T-helper 2 cell treated with Interferon-gamma antibody and Interleukin-4, amounts not matched to agents 100 ng/mL and 5 ng/mL, for 36 hours (primary cell): ENCODE measurements at regions not wholly inside any gene's neighbourhood (a gene's known extent, or its start where the extent isn't known, plus 50 kb on each side); places are given as distances from the start of the nearest gene placed in this dataset.

Experiments
- intact Hi-C: fragments of 100-400 bp; cut with micrococcal nuclease; formaldehyde crosslinking; loops from one replicate; pipeline ENCODE4 v1.15.1; 2023

GRCh38 chr11:15690320-15690719, 575.6 kb downstream of the INSC start:
- intact Hi-C loops, result no loop called here

DNA sequence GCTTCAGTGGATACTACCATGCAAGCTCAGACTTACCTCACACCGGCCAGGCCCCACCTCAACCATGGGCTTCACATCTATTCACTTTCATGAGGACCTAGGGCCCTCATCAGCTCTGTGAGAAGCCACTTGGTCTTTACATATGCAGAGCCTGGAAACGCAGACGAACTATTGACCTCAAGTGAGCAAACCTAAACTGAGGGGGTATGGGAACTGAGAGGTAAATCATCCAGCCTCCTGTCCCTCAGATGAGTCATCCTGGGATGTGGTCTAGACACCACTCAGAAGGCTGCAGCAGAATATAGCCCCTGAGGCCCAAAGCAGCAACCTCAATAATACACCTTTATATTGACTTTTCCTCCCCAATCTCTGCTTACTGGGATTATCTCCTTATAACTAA, 578.0 kb downstream of the INSC start:
- intact Hi-C loops, result no loop called here

- intact Hi-C loops, result no loop called here
Measured at GRCh38 chr11:15695096-15695721, 580.5 kb downstream of the INSC start.

DNA sequence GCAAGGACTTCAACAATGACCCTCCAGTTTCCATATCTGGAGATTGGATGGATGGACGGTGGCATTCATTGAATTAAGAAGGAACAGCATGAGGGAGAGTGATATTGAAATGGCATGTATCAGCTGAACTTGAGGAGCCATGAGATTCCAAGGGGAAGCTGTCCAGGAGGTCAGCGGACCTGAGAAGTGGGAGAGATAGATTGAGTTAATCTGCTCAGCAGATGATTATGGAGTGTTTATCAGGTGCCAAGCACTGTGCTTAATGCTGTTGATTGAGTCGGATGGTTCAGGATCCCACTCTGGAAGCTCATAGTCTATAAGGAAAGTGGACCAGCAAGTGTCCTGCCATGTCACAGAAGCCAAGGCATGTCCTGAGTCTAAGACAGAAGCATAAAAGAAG, 581.3 kb downstream of the INSC start:
- intact Hi-C loops, result no loop called here

- intact Hi-C loops, result no loop called here
Measured at GRCh38 chr11:15697437-15698236, 582.9 kb downstream of the INSC start.

- intact Hi-C loops, result no loop called here
Measured at GRCh38 chr11:15698855-15699254, 584.1 kb downstream of the INSC start.

DNA sequence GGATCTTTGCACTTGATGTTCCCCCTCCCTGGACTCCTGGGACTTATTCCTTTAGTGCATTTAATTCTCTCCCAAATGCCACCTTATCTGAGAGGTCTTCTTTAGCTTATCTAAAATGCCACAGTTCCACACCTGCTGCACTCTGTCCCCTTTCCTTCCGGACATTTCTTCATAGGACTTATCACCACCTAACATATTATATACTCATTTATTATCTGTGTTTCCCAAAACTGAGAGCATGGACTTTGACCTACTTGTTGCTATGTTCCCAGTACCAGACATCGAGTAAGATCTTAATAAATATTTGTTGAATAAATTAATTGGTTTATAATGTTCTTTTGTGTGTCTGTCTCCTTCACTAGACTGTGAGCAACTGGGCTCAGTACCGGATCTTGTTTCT, 585.3 kb downstream of the INSC start:
- intact Hi-C loops, result no loop called here

DNA sequence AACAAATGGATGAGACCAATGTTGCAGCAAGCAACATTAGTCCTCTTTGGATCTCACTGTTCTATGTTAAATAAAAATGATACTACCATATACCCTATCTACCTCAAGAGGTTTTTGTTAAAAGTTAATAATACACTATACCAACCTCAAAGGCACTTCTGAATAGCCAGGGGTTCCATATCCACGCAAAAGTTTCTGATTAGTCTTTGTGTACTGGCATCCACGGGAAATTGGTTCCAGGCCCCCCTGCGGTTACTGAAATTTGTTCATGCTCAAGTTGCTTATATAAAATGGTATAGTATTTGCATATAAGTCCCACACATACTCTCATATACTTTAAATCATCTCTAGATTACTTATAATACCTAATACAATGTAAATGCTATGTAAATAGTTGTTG, 585.7 kb downstream of the INSC start:
- intact Hi-C loops, result no loop called here

DNA sequence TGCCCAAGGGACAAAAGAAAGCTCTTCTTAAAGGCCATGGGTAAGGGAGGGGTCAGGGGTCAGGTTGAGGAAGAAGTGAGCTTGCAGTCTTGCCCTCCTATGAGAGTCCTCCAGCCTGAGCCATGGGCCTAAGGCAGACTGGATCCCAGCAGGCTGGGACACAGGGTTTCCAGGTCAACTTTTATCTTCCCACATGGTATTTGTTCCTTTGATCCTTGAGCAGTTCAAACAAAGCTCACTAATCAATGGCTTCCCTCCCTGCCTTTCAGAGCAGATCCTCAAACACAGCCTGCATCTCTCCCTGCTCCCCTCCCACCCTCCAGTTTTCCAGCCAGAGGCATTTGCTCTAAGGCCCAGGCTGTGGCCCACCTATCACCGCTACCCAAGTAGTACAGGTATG, 589.3 kb downstream of the INSC start:
- intact Hi-C loops, result no loop called here

DNA sequence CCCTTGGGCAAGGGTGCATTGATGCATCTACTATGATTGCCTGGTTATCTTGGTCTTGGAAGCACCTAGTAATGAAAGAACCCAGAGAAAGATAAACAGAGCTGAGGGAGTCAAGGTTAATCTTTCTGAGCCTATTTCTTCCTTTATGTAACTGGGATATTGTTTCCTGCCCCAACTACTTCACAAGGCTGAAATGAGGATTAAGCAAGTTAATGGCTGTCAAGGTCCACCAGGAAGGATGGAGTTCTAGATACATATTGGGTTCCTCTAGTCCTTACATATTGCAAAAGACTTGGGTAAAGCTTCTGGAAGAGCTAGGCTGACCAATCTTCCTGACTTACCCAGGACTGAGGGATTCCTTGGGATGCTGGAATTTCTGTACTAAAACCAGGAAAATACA, 589.8 kb downstream of the INSC start:
- intact Hi-C loops, result no loop called here

DNA sequence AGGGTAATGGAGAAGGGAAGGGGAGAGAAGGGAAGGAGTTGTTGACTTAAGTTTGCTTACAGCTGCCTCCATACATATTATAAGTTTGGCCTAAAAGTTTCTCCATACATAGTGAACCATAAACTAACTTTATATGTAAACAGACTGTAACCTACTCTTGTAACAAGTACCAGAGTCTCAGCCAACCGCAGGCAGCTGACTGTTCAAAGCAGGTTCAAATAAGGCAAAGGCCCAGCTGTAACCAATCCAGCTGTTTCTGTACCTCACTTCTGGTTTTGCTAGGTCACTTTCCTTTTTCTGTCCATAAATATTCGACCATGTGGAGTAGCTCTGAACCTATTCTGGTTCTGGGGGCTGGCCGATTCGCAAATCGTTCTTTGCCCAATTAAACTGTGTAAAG, 591.2 kb downstream of the INSC start:
- intact Hi-C loops, result no loop called here

- intact Hi-C loops, result no loop called here
Measured at GRCh38 chr11:15707194-15707593, 592.5 kb downstream of the INSC start.

- intact Hi-C loops, result no loop called here
Measured at GRCh38 chr11:15707971-15708370, 593.2 kb downstream of the INSC start.

DNA sequence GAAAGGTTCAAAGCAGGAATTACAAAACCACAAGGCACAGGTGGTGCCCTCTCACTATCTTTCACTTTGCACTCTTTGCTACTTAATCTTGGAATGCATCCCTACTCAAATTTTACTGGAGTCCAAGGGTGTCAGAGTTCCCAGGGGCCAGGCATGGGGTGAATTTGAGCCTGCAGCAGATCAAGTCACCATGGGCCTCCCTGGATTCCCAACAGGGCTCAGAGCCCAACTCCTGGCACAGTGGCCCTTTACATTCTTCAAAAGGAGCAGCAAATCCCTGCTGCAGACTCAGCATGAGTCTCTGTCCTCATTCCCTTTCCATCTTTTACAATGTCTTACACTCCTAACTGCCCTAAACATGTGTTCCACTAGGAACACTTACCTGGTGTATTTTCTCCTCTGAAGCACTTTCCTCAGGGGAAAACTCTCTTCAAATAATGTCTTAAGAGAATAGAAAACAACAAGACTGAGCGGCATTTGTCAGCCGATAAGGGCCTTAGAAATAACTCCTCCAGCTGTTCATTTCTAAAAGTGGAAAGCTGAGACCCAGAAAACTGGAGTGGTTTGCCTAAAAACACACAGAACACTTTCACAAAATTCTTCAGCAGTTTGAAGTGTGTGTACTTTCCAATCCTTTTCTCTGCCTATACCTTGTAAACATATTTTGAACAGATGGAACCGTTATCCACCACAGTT, 596.0 kb downstream of the INSC start:
- intact Hi-C loops, result no loop called here

- intact Hi-C loops, result no loop called here
Measured at GRCh38 chr11:15711311-15711710, 596.6 kb downstream of the INSC start.

DNA sequence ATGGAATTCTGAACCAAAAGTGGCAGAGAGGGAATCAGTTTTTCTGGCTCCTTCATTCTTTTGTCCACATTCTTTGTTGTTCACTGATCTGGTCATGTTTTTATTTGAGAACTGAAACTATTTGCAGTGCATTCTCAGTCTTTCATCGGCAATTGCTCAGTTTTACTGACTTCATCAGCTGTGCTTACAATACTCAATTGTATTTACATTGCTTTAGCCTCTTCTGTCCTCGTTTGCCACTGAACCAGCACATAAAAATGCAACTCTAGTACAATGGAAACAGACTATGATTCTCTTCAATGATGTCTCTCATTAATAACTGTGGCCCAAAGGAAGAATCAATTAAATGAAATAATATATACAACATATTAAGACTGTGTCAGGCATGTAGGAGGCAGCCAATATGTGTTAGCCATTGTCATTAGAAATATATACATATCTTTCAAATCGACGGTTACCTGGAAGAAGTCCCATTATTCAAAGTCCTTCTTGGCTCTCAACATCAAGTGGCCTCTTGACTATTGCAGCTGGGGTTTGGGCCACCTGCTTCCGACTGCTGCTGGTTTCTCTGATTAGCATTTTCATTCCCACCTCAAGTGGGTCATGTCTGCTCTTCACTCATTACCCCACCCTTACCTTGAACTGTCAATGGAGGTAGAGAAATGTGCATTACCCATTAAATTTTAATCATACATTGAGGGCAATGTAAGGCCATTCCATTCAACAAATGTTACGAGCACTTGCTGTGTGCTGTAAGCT, 600.1 kb downstream of the INSC start:
- intact Hi-C loops, result no loop called here

DNA sequence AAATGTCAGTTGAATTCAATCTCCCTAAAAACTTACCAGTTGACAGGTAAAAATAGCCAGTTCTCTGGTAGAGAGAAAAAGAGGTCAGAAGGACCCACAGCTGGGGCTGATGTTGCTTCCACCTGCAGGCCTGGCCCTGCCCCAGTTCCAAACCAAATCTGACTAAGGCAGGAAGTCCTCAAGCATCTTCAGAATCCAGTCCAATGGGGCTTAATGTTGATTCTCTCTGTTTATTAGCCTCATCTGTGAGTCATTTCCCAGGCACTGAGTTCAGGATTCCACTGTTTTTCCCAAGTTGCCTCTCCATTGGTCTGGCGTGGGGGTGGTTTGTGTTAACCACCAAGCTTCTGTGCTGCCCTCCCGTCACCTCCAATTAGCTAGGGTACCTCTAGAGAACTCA, 601.8 kb downstream of the INSC start:
- intact Hi-C loops, result no loop called here

DNA sequence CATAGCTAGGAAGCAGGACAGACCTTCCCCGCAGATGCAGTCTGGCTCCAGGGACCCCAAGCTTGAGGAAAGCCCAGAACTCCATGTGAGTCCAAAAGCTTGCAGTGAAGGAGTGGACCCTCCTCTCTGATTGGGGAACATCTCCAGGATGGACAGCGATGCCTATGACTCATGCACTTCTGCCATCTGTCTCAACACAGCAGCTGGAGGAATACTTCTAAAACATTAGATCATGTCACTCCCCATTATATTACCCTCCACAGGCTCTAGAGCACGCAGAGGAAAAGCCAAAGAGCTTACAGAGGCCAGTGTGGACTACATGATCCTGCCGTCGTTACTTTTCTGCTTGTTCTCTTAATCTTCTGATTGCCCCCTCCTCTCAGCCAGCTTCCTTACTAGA, 605.7 kb downstream of the INSC start:
- intact Hi-C loops, result no loop called here

GRCh38 chr11:15723966-15724365, 609.2 kb downstream of the INSC start:
- intact Hi-C loops, result no loop called here

- intact Hi-C loops, result no loop called here
Measured at GRCh38 chr11:15724601-15725000, 609.9 kb downstream of the INSC start.

GRCh38 chr11:15725246-15725645, 610.5 kb downstream of the INSC start:
- intact Hi-C loops, result no loop called here

DNA sequence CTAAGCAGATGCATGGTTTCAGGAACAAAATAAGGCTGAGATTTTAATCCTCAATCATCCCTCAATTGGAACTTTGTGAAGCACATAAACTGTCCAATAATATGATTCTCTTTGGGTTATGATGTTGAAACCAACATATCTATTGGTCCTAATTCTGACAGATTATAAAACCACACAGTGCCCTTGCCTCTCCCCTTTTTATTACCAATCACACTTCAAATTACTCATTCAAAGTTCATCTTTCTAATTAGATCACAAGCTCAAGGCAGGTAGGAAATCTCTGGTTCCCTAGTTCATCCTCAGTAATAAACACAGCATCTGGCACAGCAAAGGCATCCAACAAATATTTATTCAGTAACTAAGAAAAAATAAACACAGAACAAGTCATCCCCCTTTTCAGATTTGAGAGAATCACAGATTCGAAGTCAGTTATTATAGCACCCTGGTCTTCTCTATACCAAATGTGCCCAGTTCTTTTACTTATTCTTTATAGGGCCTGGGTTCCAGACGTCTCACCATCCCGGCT, 611.6 kb downstream of the INSC start:
- intact Hi-C loops, result no loop called here
